Ramos (cell line): ENCODE measurements at regions not wholly inside any gene's neighbourhood (a gene's known extent, or its start where the extent isn't known, plus 50 kb on each side); places are given as distances from the start of the nearest gene placed in this dataset.

Experiments
- in situ Hi-C: fragments of 300-500 bp; cut with MboI; formaldehyde crosslinking; loops from one replicate; pipeline ENCODE4 v1.14.3; 2022; ENCODE audit warnings: low sequenced_read_pairs; ENCODE audit not compliant: unreplicated experiment

- in situ Hi-C loops, result no loop called here
Observed at GRCh38 chr4:19925516-19925915, 326.2 kb upstream of the SLIT2 start.

- in situ Hi-C loops, result no loop called here
Observed at GRCh38 chr4:19924761-19925160, 326.9 kb upstream of the SLIT2 start.

- in situ Hi-C loops, result no loop called here
Observed at GRCh38 chr4:19915276-19915675, 336.4 kb upstream of the SLIT2 start.

GRCh38 chr4:19913650-19914049 lies 338.1 kb upstream of the SLIT2 start:
- in situ Hi-C loops, result no loop called here

- in situ Hi-C loops, result no loop called here
Observed at GRCh38 chr4:19910861-19911525, 340.7 kb upstream of the SLIT2 start.

GRCh38 chr4:19905024-19905423 lies 346.7 kb upstream of the SLIT2 start:
- in situ Hi-C loops, result no loop called here

- in situ Hi-C loops, result no loop called here
Observed at GRCh38 chr4:19888587-19888986, 363.1 kb upstream of the SLIT2 start.

GRCh38 chr4:19883841-19884240 lies 367.9 kb upstream of the SLIT2 start:
- in situ Hi-C loops, result no loop called here

GRCh38 chr4:19880206-19880605 lies 371.5 kb upstream of the SLIT2 start:
- in situ Hi-C loops, result no loop called here

- in situ Hi-C loops, result no loop called here
Observed at GRCh38 chr4:19879330-19879729, 372.4 kb upstream of the SLIT2 start.

- in situ Hi-C loops, result no loop called here
Observed at GRCh38 chr4:19857991-19858390, 393.7 kb upstream of the SLIT2 start.

GRCh38 chr4:19857380-19857779 lies 394.3 kb upstream of the SLIT2 start:
- in situ Hi-C loops, result no loop called here

- in situ Hi-C loops, result no loop called here
Observed at GRCh38 chr4:19850909-19851308, 400.8 kb upstream of the SLIT2 start.

GRCh38 chr4:19844446-19844845 lies 407.3 kb upstream of the SLIT2 start:
- in situ Hi-C loops, result no loop called here

- in situ Hi-C loops, result no loop called here
Observed at GRCh38 chr4:19842471-19842870, 409.2 kb upstream of the SLIT2 start.

GRCh38 chr4:19838858-19839257 lies 412.8 kb upstream of the SLIT2 start:
- in situ Hi-C loops, result no loop called here

- in situ Hi-C loops, result no loop called here
Observed at GRCh38 chr4:19835429-19835828, 416.3 kb upstream of the SLIT2 start.

- in situ Hi-C loops, result no loop called here
Observed at GRCh38 chr4:19832411-19832810, 419.3 kb upstream of the SLIT2 start.

GRCh38 chr4:19831644-19832285 lies 419.9 kb upstream of the SLIT2 start:
- in situ Hi-C loops, result no loop called here

GRCh38 chr4:19829101-19829500 lies 422.6 kb upstream of the SLIT2 start:
- in situ Hi-C loops, result no loop called here

- in situ Hi-C loops, result no loop called here
Observed at GRCh38 chr4:19823781-19824180, 427.9 kb upstream of the SLIT2 start.

- in situ Hi-C loops, result no loop called here
Observed at GRCh38 chr4:19819737-19820136, 432.0 kb upstream of the SLIT2 start.
